Activated CD4-positive, alpha-beta T cell treated with anti-CD3 and anti-CD28 coated beads for 36 hours (primary cell): ENCODE measurements at regions not wholly inside any gene's neighbourhood (a gene's known extent, or its start where the extent isn't known, plus 50 kb on each side); places are given as distances from the start of the nearest gene placed in this dataset.
"Not testable (repeated sequence)": the region's sequence is repeated elsewhere in the genome, so short reads cannot be mapped to it uniquely, and the experiment has no call there.

Source experiments
- ATAC-seq: fragments of 200-7000 bp; cut with Tn5 transposase; one replicate; pipeline ENCODE4 v1.10.0; 2021; ENCODE audit warnings: mild to moderate bottlenecking, moderate library complexity
- CTCF ChIA-PET: fragments of 350-600 bp; sonication (Branson Sonifier 250); formaldehyde crosslinking; loops from one replicate; lab custom pipeline; 2021; ENCODE audit warnings: antibody characterized with exemption; lab: Charles Lee
- POLR2A ChIA-PET: fragments of 350-600 bp; sonication (Branson Sonifier 250); formaldehyde crosslinking; loops from one replicate; lab custom pipeline; 2021; ENCODE audit warnings: antibody characterized with exemption, inconsistent platforms; lab: Charles Lee
- DNase-seq: peaks from one replicate; pipeline ENCODE4 v3.0.0-alpha.2; 2020
- H3K27ac Mint-ChIP-seq: one replicate; pipeline ENCODE4 v1.8.0; 2021; ENCODE audit warnings: mixed read lengths
- H3K27me3 Mint-ChIP-seq: one replicate; pipeline ENCODE4 v1.8.0; 2021; ENCODE audit warnings: mixed read lengths
- H3K36me3 Mint-ChIP-seq: one replicate; pipeline ENCODE4 v1.8.0; 2021; ENCODE audit warnings: low read depth, mixed read lengths
- H3K4me1 Mint-ChIP-seq: one replicate; pipeline ENCODE4 v1.8.0; 2021; ENCODE audit warnings: mixed read lengths
- H3K4me3 Mint-ChIP-seq: one replicate; pipeline ENCODE4 v1.8.0; 2021; ENCODE audit warnings: mild to moderate bottlenecking, moderate library complexity, mixed read lengths
- H3K9me3 Mint-ChIP-seq: one replicate; pipeline ENCODE4 v1.8.0; 2021; ENCODE audit warnings: low read depth, mixed read lengths
- intact Hi-C, 2 experiments: fragments of 100-400 bp; cut with DNase I in 1 of 2; cut with micrococcal nuclease in 1 of 2; formaldehyde crosslinking; loops; one replicate each; pipeline versions ENCODE4 v1.14.2 to v1.15.1; 2022 to 2024; cut with DNase I, micrococcal nuclease

GRCh38 chr1:76687307-76688175 lies 179.7 kb upstream of the ST6GALNAC5 start:
- H3K27ac Mint-ChIP-seq = no peak overlapping the region
- ChIA-PET CTCF (interaction anchor here (0.6 kb wide), 1 partner anchor 565 kb away, joined by 3 read pairs; no protein-coding TSS in a partner anchor), POLR2A (no interaction called here)
- H3K36me3 Mint-ChIP-seq = no peaks in the 10 kb centered on the region
- ATAC-seq = no peak
- H3K4me3 Mint-ChIP-seq = no peak overlapping the region
- no peaks in the 10 kb centered on the region for H3K9me3 Mint-ChIP-seq
- no peaks in the 10 kb centered on the region for H3K4me1 Mint-ChIP-seq
- intact Hi-C loops = no loop called here
- peaks cover 3% of the 10 kb centered on the region for H3K27me3 Mint-ChIP-seq
- no peak for DNase-seq

- H3K4me3 Mint-ChIP-seq = no peak overlapping the region
- H3K9me3 Mint-ChIP-seq = no peaks in the 10 kb centered on the region
- POLR2A ChIA-PET = no interaction called here
- no peaks in the 10 kb centered on the region for H3K4me1 Mint-ChIP-seq
- CTCF ChIA-PET = no interaction called here
- no peak for DNase-seq
- peaks cover 3% of the 10 kb centered on the region for H3K27me3 Mint-ChIP-seq
- H3K27ac Mint-ChIP-seq = no peak overlapping the region
- no peak for ATAC-seq
- intact Hi-C loops = no loop called here
- no peaks in the 10 kb centered on the region for H3K36me3 Mint-ChIP-seq
These were observed 176.5 kb upstream of the ST6GALNAC5 start for GRCh38 chr1:76690766-76691165.

- Mint-ChIP-seq H3K4me3 (no peak overlapping the region), H3K36me3 (no peaks in the 10 kb centered on the region), H3K27ac (no peak overlapping the region), H3K4me1 (no peaks in the 10 kb centered on the region), H3K9me3 (no peaks in the 10 kb centered on the region), H3K27me3 (no peaks in the 10 kb centered on the region)
- DNase-seq (no peak), ATAC-seq (no peak)
- ChIA-PET POLR2A (no interaction called here), CTCF (no interaction called here)
- intact Hi-C loops = no loop called here
These were observed 171.7 kb upstream of the ST6GALNAC5 start for GRCh38 chr1:76695535-76695934.

- ChIA-PET CTCF (no interaction called here), POLR2A (no interaction called here)
- intact Hi-C loops = no loop called here
- H3K27ac Mint-ChIP-seq = no peak overlapping the region
- no peak for DNase-seq
- no peaks in the 10 kb centered on the region for H3K9me3 Mint-ChIP-seq
- no peaks in the 10 kb centered on the region for H3K4me1 Mint-ChIP-seq
- no peak overlapping the region for H3K4me3 Mint-ChIP-seq
- no peaks in the 10 kb centered on the region for H3K36me3 Mint-ChIP-seq
- ATAC-seq = no peak
- H3K27me3 Mint-ChIP-seq = no peaks in the 10 kb centered on the region
These were observed 169.9 kb upstream of the ST6GALNAC5 start for GRCh38 chr1:76697361-76697760.

- H3K4me3 Mint-ChIP-seq, CTCF ChIA-PET, H3K36me3 Mint-ChIP-seq, DNase-seq, intact Hi-C loops, H3K4me1 Mint-ChIP-seq, H3K27ac Mint-ChIP-seq, H3K9me3 Mint-ChIP-seq, POLR2A ChIA-PET, H3K27me3 Mint-ChIP-seq: not testable (repeated sequence)
- peak; percentile 36 for ATAC-seq
These were observed 167.6 kb upstream of the ST6GALNAC5 start for GRCh38 chr1:76699646-76700045.

- H3K36me3 Mint-ChIP-seq, H3K27me3 Mint-ChIP-seq, POLR2A ChIA-PET, H3K9me3 Mint-ChIP-seq, CTCF ChIA-PET, H3K4me3 Mint-ChIP-seq, H3K27ac Mint-ChIP-seq, DNase-seq, ATAC-seq, intact Hi-C loops, H3K4me1 Mint-ChIP-seq: not testable (repeated sequence)
These were observed 167.1 kb upstream of the ST6GALNAC5 start for GRCh38 chr1:76700200-76700599.

GRCh38 chr1:76705560-76705959 lies 161.7 kb upstream of the ST6GALNAC5 start:
- Mint-ChIP-seq H3K9me3 (no peaks in the 10 kb centered on the region), H3K27ac (no peak overlapping the region), H3K4me1 (no peaks in the 10 kb centered on the region), H3K4me3 (no peak overlapping the region), H3K36me3 (no peaks in the 10 kb centered on the region), H3K27me3 (peaks cover 6% of the 10 kb centered on the region)
- intact Hi-C loops = no loop called here
- DNase-seq (no peak), ATAC-seq (no peak)
- ChIA-PET POLR2A (interaction anchor here (0.6 kb wide), 1 partner anchor 1592 kb away, joined by 3 read pairs; no protein-coding TSS in a partner anchor), CTCF (no interaction called here)

- H3K4me3 Mint-ChIP-seq = no peak overlapping the region
- H3K27me3 Mint-ChIP-seq = peaks cover 8% of the 10 kb centered on the region
- DNase-seq = no peak
- ChIA-PET CTCF (interaction anchor here (1.1 kb wide), 1 partner anchor 23 kb away, joined by 3 read pairs; no protein-coding TSS in a partner anchor), POLR2A (no interaction called here)
- peak; percentile 83 for ATAC-seq
- H3K9me3 Mint-ChIP-seq = no peaks in the 10 kb centered on the region
- intact Hi-C loops = no loop called here
- H3K27ac Mint-ChIP-seq = no peak overlapping the region
- no peaks in the 10 kb centered on the region for H3K36me3 Mint-ChIP-seq
- H3K4me1 Mint-ChIP-seq = no peaks in the 10 kb centered on the region
These were observed 153.7 kb upstream of the ST6GALNAC5 start for GRCh38 chr1:76713535-76713934.

- ChIA-PET POLR2A (no interaction called here), CTCF (no interaction called here)
- Mint-ChIP-seq H3K27ac (no peak overlapping the region), H3K27me3 (peaks cover 6% of the 10 kb centered on the region), H3K4me1 (no peaks in the 10 kb centered on the region), H3K4me3 (no peak overlapping the region), H3K36me3 (no peaks in the 10 kb centered on the region), H3K9me3 (no peaks in the 10 kb centered on the region)
- intact Hi-C loops = no loop called here
- DNase-seq = no peak
- no peak for ATAC-seq
These were observed 151.8 kb upstream of the ST6GALNAC5 start for GRCh38 chr1:76715474-76715873.

GRCh38 chr1:76723949-76724348 lies 143.3 kb upstream of the ST6GALNAC5 start:
- CTCF ChIA-PET = interaction anchor here (0.6 kb wide), 1 partner anchor 379 kb away, joined by 3 read pairs; no protein-coding TSS in a partner anchor
- Mint-ChIP-seq H3K4me3 (no peak overlapping the region), H3K9me3 (no peaks in the 10 kb centered on the region), H3K36me3 (no peaks in the 10 kb centered on the region), H3K4me1 (no peaks in the 10 kb centered on the region), H3K27ac (no peak overlapping the region), H3K27me3 (no peaks in the 10 kb centered on the region)
- DNase-seq = no peak
- intact Hi-C loops = no loop called here
- POLR2A ChIA-PET = no interaction called here
- ATAC-seq = no peak

GRCh38 chr1:76724816-76725215 lies 142.5 kb upstream of the ST6GALNAC5 start:
- intact Hi-C loops = no loop called here
- no peak overlapping the region for H3K4me3 Mint-ChIP-seq
- CTCF ChIA-PET = no interaction called here
- no peaks in the 10 kb centered on the region for H3K9me3 Mint-ChIP-seq
- DNase-seq (no peak), ATAC-seq (no peak)
- POLR2A ChIA-PET = no interaction called here
- H3K36me3 Mint-ChIP-seq = no peaks in the 10 kb centered on the region
- H3K27ac Mint-ChIP-seq = no peak overlapping the region
- no peaks in the 10 kb centered on the region for H3K4me1 Mint-ChIP-seq
- H3K27me3 Mint-ChIP-seq = no peaks in the 10 kb centered on the region
